SK-N-SH (cell line): ENCODE measurements at regions not wholly inside any gene's neighbourhood (a gene's known extent, or its start where the extent isn't known, plus 50 kb on each side); places are given as distances from the start of the nearest gene placed in this dataset.

Source experiments
- CHD2 ChIP-seq: fragments of 150-350 bp; IDR thresholded peaks from 2 replicates; pipeline ENCODE4 v1.6.1; 2018; ENCODE audit warnings: low read length; ENCODE audit not compliant: partially characterized antibody
- ELF1 ChIP-seq: IDR thresholded peaks from 2 replicates; pipeline ENCODE4 v1.4.0; 2012
- EP300 ChIP-seq, 2 experiments: IDR thresholded peaks; 2 replicates each; pipeline versions ENCODE4 v1.4.0 to v1.6.1; 2012; ENCODE audit warnings: borderline replicate concordance in 1 of 2, low read depth in 1 of 2, low read length in 1 of 2
- EZH2phosphoT487 ChIP-seq: fragments of 200-600 bp; sonication (generic); IDR thresholded peaks from 2 replicates; pipeline ENCODE4 v1.6.1; 2017; ENCODE audit warnings: low read depth, mixed run types, mild to moderate bottlenecking, antibody characterized with exemption, moderate library complexity, borderline replicate concordance
- FOSL2 ChIP-seq: IDR thresholded peaks from 2 replicates; pipeline ENCODE4 v1.4.0; 2012; ENCODE audit warnings: low read depth, mild to moderate bottlenecking, moderate library complexity, borderline replicate concordance
- GABPA ChIP-seq: IDR thresholded peaks from 2 replicates; pipeline ENCODE4 v1.4.0; 2012; ENCODE audit warnings: low read depth, mild to moderate bottlenecking
- GATA2 ChIP-seq: sonication (generic); formaldehyde crosslinking; IDR thresholded peaks from 2 replicates; pipeline ENCODE4 v1.5.0; 2020; ENCODE audit warnings: mild to moderate bottlenecking, missing genetic modification reagents
- NFIC ChIP-seq: IDR thresholded peaks from 2 replicates; pipeline ENCODE4 v1.4.0; 2012; ENCODE audit warnings: borderline replicate concordance
- RAD21 ChIP-seq: IDR thresholded peaks from 2 replicates; pipeline ENCODE4 v1.6.1; 2012; ENCODE audit warnings: mild to moderate bottlenecking, low read length
- TF ChIP-seq, protein P1 (sequence below): fragments of 200-600 bp; sonication (generic); IDR thresholded peaks from 2 replicates; pipeline ENCODE4 v1.6.1; 2017; ENCODE audit warnings: antibody characterized with exemption, mild to moderate bottlenecking, moderate library complexity
- TF ChIP-seq, protein P2 (sequence below): IDR thresholded peaks from 2 replicates; pipeline ENCODE4 v1.4.0; 2012; ENCODE audit warnings: low read depth, borderline replicate concordance

DNA sequence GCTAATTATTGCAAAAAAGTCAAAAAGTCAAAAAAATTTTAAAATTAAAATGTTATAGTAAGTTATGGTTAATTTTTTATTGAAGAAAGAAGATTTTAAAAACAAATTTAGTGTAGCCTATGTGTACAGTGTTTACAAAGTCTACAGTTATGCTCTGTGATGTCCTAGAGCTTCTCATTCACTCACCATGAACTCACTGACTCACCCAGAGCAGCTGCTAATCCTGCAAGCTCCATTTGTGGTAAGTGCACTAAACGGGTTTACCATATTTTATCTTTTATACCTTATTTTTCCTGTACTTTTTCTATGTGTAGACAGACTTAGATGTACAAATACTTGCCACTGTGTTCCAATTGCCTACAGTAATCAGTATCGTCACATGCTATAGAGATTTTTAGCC is 788.2 kb downstream of the DSC3 start:
- TF ChIP-seq GABPA, result no peak
- TF ChIP-seq GATA2 (CRISPR knock-in tag), result no peak
- no peak for TF ChIP-seq CHD2
- TF ChIP-seq, protein P1, sequence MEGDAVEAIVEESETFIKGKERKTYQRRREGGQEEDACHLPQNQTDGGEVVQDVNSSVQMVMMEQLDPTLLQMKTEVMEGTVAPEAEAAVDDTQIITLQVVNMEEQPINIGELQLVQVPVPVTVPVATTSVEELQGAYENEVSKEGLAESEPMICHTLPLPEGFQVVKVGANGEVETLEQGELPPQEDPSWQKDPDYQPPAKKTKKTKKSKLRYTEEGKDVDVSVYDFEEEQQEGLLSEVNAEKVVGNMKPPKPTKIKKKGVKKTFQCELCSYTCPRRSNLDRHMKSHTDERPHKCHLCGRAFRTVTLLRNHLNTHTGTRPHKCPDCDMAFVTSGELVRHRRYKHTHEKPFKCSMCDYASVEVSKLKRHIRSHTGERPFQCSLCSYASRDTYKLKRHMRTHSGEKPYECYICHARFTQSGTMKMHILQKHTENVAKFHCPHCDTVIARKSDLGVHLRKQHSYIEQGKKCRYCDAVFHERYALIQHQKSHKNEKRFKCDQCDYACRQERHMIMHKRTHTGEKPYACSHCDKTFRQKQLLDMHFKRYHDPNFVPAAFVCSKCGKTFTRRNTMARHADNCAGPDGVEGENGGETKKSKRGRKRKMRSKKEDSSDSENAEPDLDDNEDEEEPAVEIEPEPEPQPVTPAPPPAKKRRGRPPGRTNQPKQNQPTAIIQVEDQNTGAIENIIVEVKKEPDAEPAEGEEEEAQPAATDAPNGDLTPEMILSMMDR, result no peak
- TF ChIP-seq EZH2phosphoT487, result no peak
- TF ChIP-seq FOSL2, result no peak
- no peak for TF ChIP-seq NFIC
- no peak for TF ChIP-seq RAD21
- TF ChIP-seq ELF1, result no peak
- TF ChIP-seq EP300 (IDR thresholded peaks at IDR 0.05; ENCODE audit: borderline replicate concordance in 1 of 2, low read depth in 1 of 2, low read length in 1 of 2), result no peak
- TF ChIP-seq, protein P2, sequence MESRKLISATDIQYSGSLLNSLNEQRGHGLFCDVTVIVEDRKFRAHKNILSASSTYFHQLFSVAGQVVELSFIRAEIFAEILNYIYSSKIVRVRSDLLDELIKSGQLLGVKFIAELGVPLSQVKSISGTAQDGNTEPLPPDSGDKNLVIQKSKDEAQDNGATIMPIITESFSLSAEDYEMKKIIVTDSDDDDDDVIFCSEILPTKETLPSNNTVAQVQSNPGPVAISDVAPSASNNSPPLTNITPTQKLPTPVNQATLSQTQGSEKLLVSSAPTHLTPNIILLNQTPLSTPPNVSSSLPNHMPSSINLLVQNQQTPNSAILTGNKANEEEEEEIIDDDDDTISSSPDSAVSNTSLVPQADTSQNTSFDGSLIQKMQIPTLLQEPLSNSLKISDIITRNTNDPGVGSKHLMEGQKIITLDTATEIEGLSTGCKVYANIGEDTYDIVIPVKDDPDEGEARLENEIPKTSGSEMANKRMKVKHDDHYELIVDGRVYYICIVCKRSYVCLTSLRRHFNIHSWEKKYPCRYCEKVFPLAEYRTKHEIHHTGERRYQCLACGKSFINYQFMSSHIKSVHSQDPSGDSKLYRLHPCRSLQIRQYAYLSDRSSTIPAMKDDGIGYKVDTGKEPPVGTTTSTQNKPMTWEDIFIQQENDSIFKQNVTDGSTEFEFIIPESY, result no peak
